ENCODE measurements at regions not wholly inside any gene's neighbourhood (a gene's known extent, or its start where the extent isn't known, plus 50 kb on each side); places are given as distances from the start of the nearest gene placed in this dataset.

- FAIRE-seq (no peak), DNase-seq (ENCODE audit: low read depth in 1 of 2, low spot score in 1 of 2) (peak in 1 of 2 experiments; percentile 89), ATAC-seq (peak; percentile 80 to 84)
- Histone ChIP-seq H3K4me1 (peaks cover 8% of the 10 kb centered on the region; the same call in 2 of the 3 replicates), H3K4me3 (peak overlapping the region; percentile 79), H3K9me3 (no peaks in the 10 kb centered on the region), H3K4me2 (peak overlapping the region; percentile 77), H3K27ac (peak overlapping the region; percentile 61 to 81)
- ChIA-PET CTCF (interaction anchor here (0.8 to 1.9 kb wide), 14 partner anchors 9 to 109 kb away, joined by 3 to 6 read pairs (median 4); no protein-coding TSS in a partner anchor), POLR2A (no interaction called here)
- TF ChIP-seq TFCP2L1 (CRISPR knock-in tag; IDR thresholded peaks at IDR 0.05) = no peak
- peak; percentile 46 for TF ChIP-seq CTCF (IDR thresholded peaks at IDR 0.05)
- no peak for TF ChIP-seq HEYL (CRISPR knock-in tag; IDR thresholded peaks at IDR 0.05)
- TF ChIP-seq ZSCAN20 (CRISPR knock-in tag; IDR thresholded peaks at IDR 0.05) = no peak
- peak; percentile 45 to 50 for TF ChIP-seq RAD21 (conservative IDR thresholded peaks at IDR 0.05 in 1 of 2, IDR thresholded peaks at IDR 0.05 in 1 of 2)
- no peak for TF ChIP-seq CBX2 (IDR thresholded peaks at IDR 0.05; ENCODE audit: borderline replicate concordance, low read depth)
- peak; percentile 66 for TF ChIP-seq SMC3 (IDR thresholded peaks at IDR 0.05)
- no peak for TF ChIP-seq CBX8 (IDR thresholded peaks at IDR 0.05)
- TF ChIP-seq TP53 (CRISPR knock-in tag; IDR thresholded peaks at IDR 0.05) = no peak
- WGBS (ENCODE audit: missing lambda C conversion rate) = 0% methylated on average over 16 of the region's 43 CpGs
These were observed 214.5 kb upstream of the ZNF184 start for GRCh38 chr6:27687154-27688013.

- no peak for DNase-seq (ENCODE audit: low read depth in 1 of 2, low spot score in 1 of 2)
- 82% methylated on average over 8 of the region's 8 CpGs for WGBS (ENCODE audit: missing lambda C conversion rate)
- no peak for ATAC-seq
- no peak overlapping the region for H3K4me2 ChIP-seq
- ChIA-PET CTCF (no interaction called here), POLR2A (no interaction called here)
- no peak for TF ChIP-seq POLR2AphosphoS2 (conservative IDR thresholded peaks at IDR 0.05; ENCODE audit: low read length)
- no peak for TF ChIP-seq RFX5 (IDR thresholded peaks at IDR 0.05)
- no peak for TF ChIP-seq CBX8 (IDR thresholded peaks at IDR 0.05)
- TF ChIP-seq ESRRA (IDR thresholded peaks at IDR 0.05; ENCODE audit: borderline replicate concordance, low read length) = no peak
- no peak for TF ChIP-seq CEBPB (IDR thresholded peaks at IDR 0.05)
- no peak for TF ChIP-seq MAZ (IDR thresholded peaks at IDR 0.05; ENCODE audit: borderline replicate concordance, low read depth, low read length)
- no peak for TF ChIP-seq EHMT2 (IDR thresholded peaks at IDR 0.05; ENCODE audit: low read depth)
- TF ChIP-seq FOSB (CRISPR knock-in tag; IDR thresholded peaks at IDR 0.05) = no peak
- TF ChIP-seq ZSCAN20 (CRISPR knock-in tag; IDR thresholded peaks at IDR 0.05) = no peak
- no peak for TF ChIP-seq EHF (CRISPR knock-in tag; IDR thresholded peaks at IDR 0.05)
- no peak for TF ChIP-seq E2F6 (IDR thresholded peaks at IDR 0.05; ENCODE audit: borderline replicate concordance, low read depth)
- TF ChIP-seq GATA3 (IDR thresholded peaks at IDR 0.05; ENCODE audit: borderline replicate concordance) = no peak
- no peak for TF ChIP-seq HEYL (CRISPR knock-in tag; IDR thresholded peaks at IDR 0.05)
- TF ChIP-seq KDM1A (IDR thresholded peaks at IDR 0.05; ENCODE audit: low read depth) = no peak
- FAIRE-seq = no peak
- no peak overlapping the region for H3K4me3 ChIP-seq
- no peak overlapping the region for H3K27ac ChIP-seq
- peaks cover 10% of the 10 kb centered on the region; the same call in 2 of the 3 replicates for H3K4me1 ChIP-seq
- H3K9me3 ChIP-seq = no peaks in the 10 kb centered on the region
These were observed 212.4 kb upstream of the ZNF184 start for GRCh38 chr6:27685279-27685678.
